CD14-positive monocyte (primary cell): ENCODE measurements at regions not wholly inside any gene's neighbourhood (a gene's known extent, or its start where the extent isn't known, plus 50 kb on each side); places are given as distances from the start of the nearest gene placed in this dataset.
A peak's percentile ranks its signal among the peaks of the same experiment; 100 is the strongest.

Experiments
- DNase-seq, 3 donors: peaks; one replicate each; pipeline ENCODE4 v3.0.0-alpha.2; 2011 to 2022
- H2AFZ ChIP-seq: 2 replicates; pipeline ENCODE4 v1.6.0; 2012; ENCODE audit warnings: mild to moderate bottlenecking, low read depth, low read length, inconsistent platforms; ENCODE audit not compliant: insufficient read depth, poor library complexity, severe bottlenecking
- H3K27ac ChIP-seq, 2 donors: 1 replicate in 1 of 2; 2 replicates in 1 of 2; pipeline ENCODE4 v1.5.1; 2012 to 2013; ENCODE audit warnings: low read length in 2 of 2, control low read depth in 1 of 2, inconsistent platforms in 1 of 2, low read depth in 1 of 2, mild to moderate bottlenecking in 1 of 2
- H3K27me3 ChIP-seq, 2 donors: one replicate each; pipeline versions ENCODE4 v1.6.0 to v1.6.1; 2011 to 2013; ENCODE audit warnings: low read length in 2 of 2; ENCODE audit not compliant: control insufficient read depth in 2 of 2, insufficient read depth in 2 of 2
- H3K36me3 ChIP-seq, 2 donors: replicated peaks in 1 of 2; 1 replicate in 1 of 2; 2 replicates in 1 of 2; pipeline versions ENCODE4 v1.5.1 to v1.6.1; 2012 to 2013; ENCODE audit warnings: low read length in 2 of 2, control low read depth in 1 of 2, inconsistent platforms in 1 of 2, mild to moderate bottlenecking in 1 of 2; ENCODE audit not compliant: insufficient read depth in 2 of 2, control insufficient read depth in 1 of 2
- H3K4me1 ChIP-seq, 2 donors: 1 replicate in 1 of 2; 2 replicates in 1 of 2; pipeline versions ENCODE4 v1.5.1 to v1.6.1; 2012 to 2013; ENCODE audit warnings: low read length in 2 of 2, control low read depth in 1 of 2, inconsistent platforms in 1 of 2, mild to moderate bottlenecking in 1 of 2, moderate library complexity in 1 of 2; ENCODE audit not compliant: insufficient read depth in 2 of 2, control insufficient read depth in 1 of 2
- H3K4me2 ChIP-seq: replicated peaks from 2 replicates; pipeline ENCODE3; 2012; ENCODE audit warnings: low read length, moderate library complexity, mild to moderate bottlenecking; ENCODE audit not compliant: poor library complexity, severe bottlenecking; ENCODE audit errors: extremely low read depth
- H3K4me3 ChIP-seq, 3 experiments: fragments of 200-600 bp in 1 of 3; sonication (generic) in 1 of 3; replicated peaks in 1 of 3; 1 replicate in 2 of 3; 2 replicates in 1 of 3; pipeline ENCODE4 v1.5.1; 2011 to 2013; ENCODE audit warnings: low read length in 3 of 3, mild to moderate bottlenecking in 3 of 3, control low read depth in 2 of 3, low read depth in 2 of 3, inconsistent platforms in 1 of 3, moderate library complexity in 1 of 3
- H3K79me2 ChIP-seq: 2 replicates; pipeline ENCODE4 v1.6.0; 2012; ENCODE audit warnings: mild to moderate bottlenecking, control low read depth, inconsistent platforms, low read length, moderate library complexity; ENCODE audit not compliant: insufficient read depth
- H3K9ac ChIP-seq: 2 replicates; pipeline ENCODE4 v1.6.0; 2017; ENCODE audit warnings: low read length, mild to moderate bottlenecking; ENCODE audit not compliant: insufficient read depth, poor library complexity, severe bottlenecking
- H3K9me3 ChIP-seq, 2 donors: replicated peaks in 1 of 2; 1 replicate in 1 of 2; 2 replicates in 1 of 2; pipeline versions ENCODE4 v1.5.1 to v1.6.1; 2012 to 2013; ENCODE audit warnings: low read length in 2 of 2, control low read depth in 1 of 2; ENCODE audit not compliant: control insufficient read depth in 1 of 2, insufficient read depth in 1 of 2
- H4K20me1 ChIP-seq: 2 replicates; pipeline ENCODE4 v1.6.0; 2012; ENCODE audit warnings: mild to moderate bottlenecking, low read length, control low read depth, moderate library complexity; ENCODE audit not compliant: insufficient read depth
- H3K27ac Mint-ChIP-seq, 7 donors: one replicate each; pipeline ENCODE4 v1.8.0; 2020; ENCODE audit warnings: mild to moderate bottlenecking in 7 of 7, mixed read lengths in 7 of 7, moderate library complexity in 6 of 7, inconsistent platforms in 2 of 7
- H3K27me3 Mint-ChIP-seq, 3 donors: one replicate each; pipeline ENCODE4 v1.8.0; 2021 to 2022; ENCODE audit warnings: low read depth in 3 of 3, mild to moderate bottlenecking in 3 of 3, mixed read lengths in 3 of 3, moderate library complexity in 3 of 3, inconsistent platforms in 1 of 3
- H3K36me3 Mint-ChIP-seq, 2 donors: one replicate each; pipeline ENCODE4 v1.8.0; 2020; ENCODE audit warnings: mixed read lengths in 2 of 2, inconsistent platforms in 1 of 2, mild to moderate bottlenecking in 1 of 2
- H3K4me1 Mint-ChIP-seq: one replicate; pipeline ENCODE4 v1.8.0; 2020; ENCODE audit warnings: mild to moderate bottlenecking, mixed read lengths
- H3K4me3 Mint-ChIP-seq, 2 donors: one replicate each; pipeline ENCODE4 v1.8.0; 2020; ENCODE audit warnings: mild to moderate bottlenecking in 2 of 2, mixed read lengths in 2 of 2, moderate library complexity in 1 of 2
- H3K9me3 Mint-ChIP-seq, 7 donors: one replicate each; pipeline ENCODE4 v1.8.0; 2020 to 2022; ENCODE audit warnings: mixed read lengths in 7 of 7, mild to moderate bottlenecking in 6 of 7, moderate library complexity in 6 of 7, inconsistent platforms in 2 of 7
- CTCF ChIP-seq: fragments of 200-600 bp; IDR thresholded peaks from one replicate; pipeline ENCODE4 v1.8.0; 2022; ENCODE audit warnings: antibody characterized with exemption, mild to moderate bottlenecking
- WGBS: methylation state at CpG from one replicate; pipeline ENCODE4 v1.1.5; 2013; ENCODE audit warnings: missing lambda C conversion rate; ENCODE audit not compliant: insufficient coverage; 5-methylcytosine and 5-hydroxymethylcytosine counted together
- intact Hi-C, 2 donors: fragments of 100-400 bp; cut with micrococcal nuclease; formaldehyde crosslinking; loops; one replicate each; pipeline versions ENCODE4 v1.15.0 to v1.15.1; 2023

DNA sequence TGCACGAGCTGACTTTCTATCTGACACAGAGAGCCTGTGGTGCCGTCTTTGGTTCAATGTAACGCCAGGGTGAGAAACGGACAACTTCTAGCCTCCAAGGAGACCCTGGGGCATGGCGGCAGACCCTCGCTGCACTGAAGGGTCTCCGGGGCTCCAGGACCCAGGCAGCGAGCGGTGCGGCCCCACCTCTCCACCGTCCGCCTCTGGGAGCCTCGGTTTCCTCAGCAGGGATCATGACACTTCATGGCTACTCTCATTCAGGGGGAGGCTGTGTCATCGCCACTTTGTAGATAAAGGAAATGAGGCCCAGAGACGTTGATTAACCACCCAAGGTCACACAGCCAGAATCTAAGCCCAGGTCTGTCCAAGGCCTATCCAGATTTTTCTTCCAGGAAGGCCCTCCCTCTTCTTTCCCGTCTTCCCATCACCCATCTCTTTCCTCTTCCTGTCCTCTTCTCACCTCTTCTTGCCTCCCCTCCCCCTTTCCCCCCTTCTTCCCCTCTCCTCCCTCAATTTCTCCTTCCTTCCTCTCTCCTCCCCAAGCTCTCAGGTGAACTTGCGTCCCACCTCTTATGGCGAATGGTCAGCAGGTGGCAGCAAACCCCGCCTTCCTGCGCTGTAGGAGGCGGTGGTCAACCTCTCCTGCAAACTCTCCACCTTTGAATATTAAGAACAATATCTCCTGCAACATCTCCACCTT is 69.3 kb upstream of the HMX1 start:
- H3K4me2 ChIP-seq: no peak overlapping the region
- H4K20me1 ChIP-seq: no peaks in the 10 kb centered on the region
- Mint-ChIP-seq H3K4me1 (no peaks in the 10 kb centered on the region), H3K9me3 (no peaks in the 10 kb centered on the region), H3K36me3 (no peaks in the 10 kb centered on the region), H3K4me3 (no peak overlapping the region), H3K27ac (peak overlapping the region in 1 of 7 donors; percentile 38), H3K27me3 (peaks cover 2 to 6% (median 4%) of the 10 kb centered on the region in 3 donors)
- DNase-seq: no peak
- H3K9ac ChIP-seq: no peak overlapping the region
- H2AFZ ChIP-seq: no peak overlapping the region
- H3K4me3 ChIP-seq: no peak overlapping the region
- H3K27me3 ChIP-seq: no peaks in the 10 kb centered on the region
- no peaks in the 10 kb centered on the region for H3K79me2 ChIP-seq
- WGBS: 74% methylated on average over 18 of the region's 21 CpGs
- no peak for TF ChIP-seq CTCF
- no peaks in the 10 kb centered on the region for H3K9me3 ChIP-seq
- intact Hi-C loops: no loop called here
- no peaks in the 10 kb centered on the region for H3K36me3 ChIP-seq
- no peaks in the 10 kb centered on the region for H3K4me1 ChIP-seq
- H3K27ac ChIP-seq: no peak overlapping the region

GRCh38 chr4:8939840-8940742 is 68.5 kb upstream of the HMX1 start:
- Mint-ChIP-seq H3K4me3 (no peak overlapping the region), H3K4me1 (no peaks in the 10 kb centered on the region)

More at GRCh38 chr4:8939840-8940742, 68.5 kb upstream of the HMX1 start:
- H3K36me3 Mint-ChIP-seq: no peaks in the 10 kb centered on the region
- no peak overlapping the region for H3K27ac ChIP-seq
- H3K4me3 ChIP-seq: no peak overlapping the region
- H3K27ac Mint-ChIP-seq: no peak overlapping the region
- H3K4me1 ChIP-seq: no peaks in the 10 kb centered on the region
- no peak overlapping the region for H3K9ac ChIP-seq
- H3K36me3 ChIP-seq: no peaks in the 10 kb centered on the region
- no peak overlapping the region for H3K4me2 ChIP-seq
- no peaks in the 10 kb centered on the region for H3K79me2 ChIP-seq
- peaks cover 0 to under 1% (median 0%) of the 10 kb centered on the region in 7 donors for H3K9me3 Mint-ChIP-seq
- DNase-seq: no peak
- no peak for TF ChIP-seq CTCF
- no peaks in the 10 kb centered on the region for H4K20me1 ChIP-seq
- H3K9me3 ChIP-seq: no peaks in the 10 kb centered on the region
- no peaks in the 10 kb centered on the region for H3K27me3 ChIP-seq
- intact Hi-C loops: no loop called here
- peaks cover 2 to 6% (median 4%) of the 10 kb centered on the region in 3 donors for H3K27me3 Mint-ChIP-seq
- WGBS: 62% methylated on average over 29 of the region's 32 CpGs
- no peak overlapping the region for H2AFZ ChIP-seq
